ENCODE measurements at regions not wholly inside any gene's neighbourhood (a gene's known extent, or its start where the extent isn't known, plus 50 kb on each side); places are given as distances from the start of the nearest gene placed in this dataset.
A peak's percentile ranks its signal among the peaks of the same experiment; 100 is the strongest.

GRCh38 chr6:1103945-1104623, 207.8 kb upstream of the FOXQ1 start (continued):
- TF ChIP-seq PRDM10 (tag by site-specific recombination; IDR thresholded peaks at IDR 0.05) (no peak), ZNF366 (tag by site-specific recombination; conservative IDR thresholded peaks at IDR 0.05) (no peak), ZNF19 (tag by site-specific recombination; IDR thresholded peaks at IDR 0.05; ENCODE audit: low read depth) (no peak), ZNF501 (tag by site-specific recombination; IDR thresholded peaks at IDR 0.05) (no peak), ZSCAN4 (tag by site-specific recombination; IDR thresholded peaks at IDR 0.05) (no peak), ZNF175 (tag by site-specific recombination; IDR thresholded peaks at IDR 0.05) (no peak), ZNF423 (tag by site-specific recombination; IDR thresholded peaks at IDR 0.05) (peak; percentile 41; the same call in 1 of the 2 replicates), ZBTB7A (tag by site-specific recombination; IDR thresholded peaks at IDR 0.05; ENCODE audit: low read depth) (no peak), ZBTB6 (tag by site-specific recombination; IDR thresholded peaks at IDR 0.05) (no peak), ZFHX2 (tag by site-specific recombination; conservative IDR thresholded peaks at IDR 0.05) (no peak), TCF7L2 (IDR thresholded peaks at IDR 0.05; ENCODE audit: borderline replicate concordance, low read depth, low read length) (peak; percentile 26; the same call in 1 of the 2 replicates), FEZF1 (tag by site-specific recombination; IDR thresholded peaks at IDR 0.05) (no peak), ZNF302 (tag by site-specific recombination; IDR thresholded peaks at IDR 0.05; ENCODE audit: low read depth) (no peak), ZFP69B (tag by site-specific recombination; IDR thresholded peaks at IDR 0.05) (no peak), ATF2 (tag by site-specific recombination; IDR thresholded peaks at IDR 0.05; ENCODE audit: low read depth) (no peak)

- TF ChIP-seq ZBTB1 (tag by site-specific recombination; IDR thresholded peaks at IDR 0.05) (no peak), ZNF398 (tag by site-specific recombination; IDR thresholded peaks at IDR 0.05) (no peak), ZNF501 (tag by site-specific recombination; IDR thresholded peaks at IDR 0.05) (no peak), KLF7 (tag by site-specific recombination; IDR thresholded peaks at IDR 0.05; ENCODE audit: borderline replicate concordance) (no peak), ZSCAN4 (tag by site-specific recombination; IDR thresholded peaks at IDR 0.05) (no peak), ZNF629 (tag by site-specific recombination; IDR thresholded peaks at IDR 0.05) (no peak), ZFP3 (tag by site-specific recombination; IDR thresholded peaks at IDR 0.05; ENCODE audit: low read depth) (no peak), RBAK (tag by site-specific recombination; IDR thresholded peaks at IDR 0.05) (no peak), ZNF843 (tag by site-specific recombination; IDR thresholded peaks at IDR 0.05) (no peak), TCF7L2 (IDR thresholded peaks at IDR 0.05; ENCODE audit: borderline replicate concordance, low read depth, low read length) (no peak), ZXDB (tag by site-specific recombination; IDR thresholded peaks at IDR 0.05) (no peak), ZNF561 (tag by site-specific recombination; IDR thresholded peaks at IDR 0.05; ENCODE audit: borderline replicate concordance) (no peak)
- POLR2A ChIA-PET, result interaction anchor here (0.6 kb wide), 1 partner anchor 1452 kb away, joined by 7 read pairs; no protein-coding TSS in a partner anchor
- H3K9me3 ChIP-seq (ENCODE audit: control insufficient read depth, insufficient read depth, low read depth, low read length), result no peaks in the 10 kb centered on the region
- no peak overlapping the region for H3K4me3 ChIP-seq (ENCODE audit: low read depth, low read length)
- H3K36me3 ChIP-seq (ENCODE audit: control insufficient read depth in 2 of 2, insufficient read depth in 1 of 2, low read length in 2 of 2), result no peaks in the 10 kb centered on the region
- H3K27ac ChIP-seq (ENCODE audit: extremely low read depth, low read depth, low read length), result no peak overlapping the region
- CTCF ChIA-PET, result interaction anchor here (0.6 kb wide), 1 partner anchor 1837 kb away, joined by 3 read pairs; no protein-coding TSS in a partner anchor
- peaks cover 16% of the 10 kb centered on the region; the same call in 1 of the 2 replicates for H3K4me1 ChIP-seq (ENCODE audit: control insufficient read depth, insufficient read depth, low read length)
These were observed 208.9 kb upstream of the FOXQ1 start for GRCh38 chr6:1103021-1103420.
